ENCODE measurements at regions not wholly inside any gene's neighbourhood (a gene's known extent, or its start where the extent isn't known, plus 50 kb on each side); places are given as distances from the start of the nearest gene placed in this dataset.

DNA sequence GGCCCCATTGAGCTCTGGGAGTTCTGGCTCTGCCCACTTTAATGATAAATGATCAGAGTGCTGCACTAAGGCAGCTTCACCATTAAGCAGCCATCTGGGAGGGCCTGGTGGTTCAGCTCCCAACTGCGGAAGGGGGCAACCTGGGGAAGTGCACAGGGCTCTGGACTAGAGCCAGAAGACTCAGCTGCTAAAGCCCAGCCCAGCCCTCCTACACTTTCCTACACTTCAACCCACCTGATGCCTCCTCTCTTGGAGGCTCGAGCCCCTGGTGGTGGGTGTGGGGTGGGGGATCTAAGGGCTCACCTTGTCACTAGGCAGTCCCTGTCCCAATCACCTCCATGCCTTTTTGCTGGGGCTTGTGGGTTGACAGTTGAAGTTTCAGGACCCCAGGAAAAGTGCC is 60.6 kb upstream of the ANTXRL start:
- TF ChIP-seq MTA2 (IDR thresholded peaks at IDR 0.05; ENCODE audit: low read depth), result no peak
- no peak for TF ChIP-seq BCL6 (CRISPR knock-in tag; IDR thresholded peaks at IDR 0.05)
- TF ChIP-seq, protein P1, sequence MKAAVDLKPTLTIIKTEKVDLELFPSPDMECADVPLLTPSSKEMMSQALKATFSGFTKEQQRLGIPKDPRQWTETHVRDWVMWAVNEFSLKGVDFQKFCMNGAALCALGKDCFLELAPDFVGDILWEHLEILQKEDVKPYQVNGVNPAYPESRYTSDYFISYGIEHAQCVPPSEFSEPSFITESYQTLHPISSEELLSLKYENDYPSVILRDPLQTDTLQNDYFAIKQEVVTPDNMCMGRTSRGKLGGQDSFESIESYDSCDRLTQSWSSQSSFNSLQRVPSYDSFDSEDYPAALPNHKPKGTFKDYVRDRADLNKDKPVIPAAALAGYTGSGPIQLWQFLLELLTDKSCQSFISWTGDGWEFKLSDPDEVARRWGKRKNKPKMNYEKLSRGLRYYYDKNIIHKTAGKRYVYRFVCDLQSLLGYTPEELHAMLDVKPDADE (conservative IDR thresholded peaks at IDR 0.05; ENCODE audit: control insufficient read depth, low read depth, low read length), result no peak
- no peak for TF ChIP-seq CEBPB (tag; IDR thresholded peaks at IDR 0.05)
- no peak for TF ChIP-seq ZFX (CRISPR knock-in tag; IDR thresholded peaks at IDR 0.05)
- TF ChIP-seq, protein P2, sequence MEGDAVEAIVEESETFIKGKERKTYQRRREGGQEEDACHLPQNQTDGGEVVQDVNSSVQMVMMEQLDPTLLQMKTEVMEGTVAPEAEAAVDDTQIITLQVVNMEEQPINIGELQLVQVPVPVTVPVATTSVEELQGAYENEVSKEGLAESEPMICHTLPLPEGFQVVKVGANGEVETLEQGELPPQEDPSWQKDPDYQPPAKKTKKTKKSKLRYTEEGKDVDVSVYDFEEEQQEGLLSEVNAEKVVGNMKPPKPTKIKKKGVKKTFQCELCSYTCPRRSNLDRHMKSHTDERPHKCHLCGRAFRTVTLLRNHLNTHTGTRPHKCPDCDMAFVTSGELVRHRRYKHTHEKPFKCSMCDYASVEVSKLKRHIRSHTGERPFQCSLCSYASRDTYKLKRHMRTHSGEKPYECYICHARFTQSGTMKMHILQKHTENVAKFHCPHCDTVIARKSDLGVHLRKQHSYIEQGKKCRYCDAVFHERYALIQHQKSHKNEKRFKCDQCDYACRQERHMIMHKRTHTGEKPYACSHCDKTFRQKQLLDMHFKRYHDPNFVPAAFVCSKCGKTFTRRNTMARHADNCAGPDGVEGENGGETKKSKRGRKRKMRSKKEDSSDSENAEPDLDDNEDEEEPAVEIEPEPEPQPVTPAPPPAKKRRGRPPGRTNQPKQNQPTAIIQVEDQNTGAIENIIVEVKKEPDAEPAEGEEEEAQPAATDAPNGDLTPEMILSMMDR (IDR thresholded peaks at IDR 0.05 in 2 of 3, conservative IDR thresholded peaks at IDR 0.05 in 1 of 3; ENCODE audit: insufficient read depth in 2 of 3, low read depth in 1 of 3, low read length in 3 of 3), result no peak

Measured in K562 (cell line).